ENCODE measurements at regions not wholly inside any gene's neighbourhood (a gene's known extent, or its start where the extent isn't known, plus 50 kb on each side); places are given as distances from the start of the nearest gene placed in this dataset.

DNA sequence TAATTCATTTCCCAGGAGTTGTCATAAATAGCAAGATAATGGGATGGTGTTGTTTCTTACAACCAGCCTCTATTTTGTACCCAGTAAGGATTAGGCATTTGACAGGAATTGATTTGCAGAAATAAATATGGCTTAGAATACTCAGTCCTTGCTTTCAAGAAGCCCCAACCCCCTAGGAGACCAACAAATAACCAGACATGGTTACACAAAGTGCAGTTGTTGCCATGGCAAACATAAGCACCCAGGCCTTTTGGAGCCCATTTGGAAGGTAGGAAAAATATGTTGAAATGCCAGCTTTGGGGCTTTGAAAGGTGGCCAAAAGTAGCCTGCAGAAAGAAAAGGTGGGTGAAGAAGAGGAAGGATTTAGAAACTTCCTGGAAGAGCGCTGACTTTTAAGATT lies 397.5 kb downstream of the CDC14C start:
- Histone ChIP-seq H3K4me1 (ENCODE audit: control insufficient read depth in 2 of 2, insufficient read depth in 2 of 2, low read length in 2 of 2) (no peaks in the 10 kb centered on the region), H3K4me3 (ENCODE audit: low read length in 2 of 2) (no peak overlapping the region), H3K9me3 (ENCODE audit: control insufficient read depth in 2 of 2, insufficient read depth in 1 of 2, low read length in 1 of 2) (no peaks in the 10 kb centered on the region), H3K27ac (ENCODE audit: low read depth in 1 of 2, low read length in 1 of 2) (no peak overlapping the region), H3K27me3 (ENCODE audit: control insufficient read depth in 2 of 2, insufficient read depth in 1 of 2, low read length in 1 of 2) (no peaks in the 10 kb centered on the region), H3K36me3 (ENCODE audit: control insufficient read depth in 2 of 2, insufficient read depth in 2 of 2, low read length in 1 of 2) (no peaks in the 10 kb centered on the region)
- no peak for DNase-seq (ENCODE audit: low read depth in 6 of 9, low spot score in 9 of 9)
- WGBS: 94% methylated on average over 1 of the region's 1 CpG

GRCh38 chr7:49322476-49322875 lies 398.1 kb downstream of the CDC14C start:
- no peaks in the 10 kb centered on the region for H3K36me3 ChIP-seq (ENCODE audit: control insufficient read depth in 2 of 2, insufficient read depth in 2 of 2, low read length in 1 of 2)
- no peaks in the 10 kb centered on the region for H3K27me3 ChIP-seq (ENCODE audit: control insufficient read depth in 2 of 2, insufficient read depth in 1 of 2, low read length in 1 of 2)
- H3K9me3 ChIP-seq (ENCODE audit: control insufficient read depth in 2 of 2, insufficient read depth in 1 of 2, low read length in 1 of 2): no peaks in the 10 kb centered on the region
- no peak overlapping the region for H3K27ac ChIP-seq (ENCODE audit: low read depth in 1 of 2, low read length in 1 of 2)
- H3K4me1 ChIP-seq (ENCODE audit: control insufficient read depth in 2 of 2, insufficient read depth in 2 of 2, low read length in 2 of 2): no peaks in the 10 kb centered on the region
- no peak overlapping the region for H3K4me3 ChIP-seq (ENCODE audit: low read length in 2 of 2)
- no peak for DNase-seq (ENCODE audit: low read depth in 6 of 9, low spot score in 9 of 9)

DNA sequence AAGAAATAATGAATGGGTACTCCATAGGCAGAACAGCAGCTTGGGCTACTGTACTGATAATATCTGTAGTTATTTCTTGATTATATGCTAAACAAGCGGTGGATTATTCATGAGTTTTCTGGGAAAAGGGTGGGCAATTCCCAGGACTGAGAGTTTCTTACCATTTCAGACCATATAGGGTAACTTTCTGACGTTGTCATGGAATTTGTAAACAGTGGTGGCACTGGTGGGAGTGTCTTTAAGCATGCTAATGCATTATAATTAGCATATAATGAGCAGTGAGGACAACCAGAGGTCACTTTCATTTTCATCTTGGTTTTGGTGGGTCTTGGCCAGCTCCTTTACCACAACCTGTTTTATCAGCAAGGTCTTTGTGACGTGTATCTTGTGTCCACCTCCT lies 399.7 kb downstream of the CDC14C start:
- Histone ChIP-seq H3K27ac (ENCODE audit: low read depth in 1 of 2, low read length in 1 of 2) (no peak overlapping the region), H3K4me1 (ENCODE audit: control insufficient read depth in 2 of 2, insufficient read depth in 2 of 2, low read length in 2 of 2) (no peaks in the 10 kb centered on the region), H3K27me3 (ENCODE audit: control insufficient read depth in 2 of 2, insufficient read depth in 1 of 2, low read length in 1 of 2) (no peaks in the 10 kb centered on the region), H3K4me3 (ENCODE audit: low read length in 2 of 2) (no peak overlapping the region), H3K36me3 (ENCODE audit: control insufficient read depth in 2 of 2, insufficient read depth in 2 of 2, low read length in 1 of 2) (no peaks in the 10 kb centered on the region), H3K9me3 (ENCODE audit: control insufficient read depth in 2 of 2, insufficient read depth in 1 of 2, low read length in 1 of 2) (no peaks in the 10 kb centered on the region)
- DNase-seq (ENCODE audit: low read depth in 6 of 9, low spot score in 9 of 9): no peak
- 75% methylated on average over 3 of the region's 3 CpGs for WGBS

- Histone ChIP-seq H3K4me1 (ENCODE audit: control insufficient read depth in 2 of 2, insufficient read depth in 2 of 2, low read length in 2 of 2) (no peaks in the 10 kb centered on the region), H3K9me3 (ENCODE audit: control insufficient read depth in 2 of 2, insufficient read depth in 1 of 2, low read length in 1 of 2) (no peaks in the 10 kb centered on the region), H3K27me3 (ENCODE audit: control insufficient read depth in 2 of 2, insufficient read depth in 1 of 2, low read length in 1 of 2) (no peaks in the 10 kb centered on the region), H3K4me3 (ENCODE audit: low read length in 2 of 2) (no peak overlapping the region), H3K36me3 (ENCODE audit: control insufficient read depth in 2 of 2, insufficient read depth in 2 of 2, low read length in 1 of 2) (no peaks in the 10 kb centered on the region), H3K27ac (ENCODE audit: low read depth in 1 of 2, low read length in 1 of 2) (no peak overlapping the region)
- DNase-seq (ENCODE audit: low read depth in 6 of 9, low spot score in 9 of 9): no peak
- 81% methylated on average over 1 of the region's 1 CpG for WGBS
Measured at GRCh38 chr7:49324707-49325106, 400.4 kb downstream of the CDC14C start.

DNA sequence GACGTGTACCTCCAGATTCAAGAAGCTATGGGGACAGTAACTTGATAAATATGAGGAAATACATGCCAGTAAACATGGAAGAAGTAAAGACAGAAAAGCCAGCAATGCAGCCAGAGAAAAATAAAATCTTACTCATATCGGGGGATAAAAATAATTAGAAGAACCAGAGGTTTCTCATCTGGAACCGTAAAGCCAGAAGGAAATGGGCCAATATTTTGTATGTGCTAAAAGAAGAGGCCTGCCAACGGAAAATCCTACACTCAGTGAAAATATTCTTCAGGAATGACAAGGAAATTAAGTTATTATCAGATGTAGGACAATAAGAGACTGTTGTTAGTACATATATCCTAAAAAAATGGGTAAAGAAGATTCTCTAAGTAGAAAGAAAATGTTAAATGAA lies 401.2 kb downstream of the CDC14C start:
- Histone ChIP-seq H3K4me1 (ENCODE audit: control insufficient read depth in 2 of 2, insufficient read depth in 2 of 2, low read length in 2 of 2) (no peaks in the 10 kb centered on the region), H3K36me3 (ENCODE audit: control insufficient read depth in 2 of 2, insufficient read depth in 2 of 2, low read length in 1 of 2) (no peaks in the 10 kb centered on the region), H3K27me3 (ENCODE audit: control insufficient read depth in 2 of 2, insufficient read depth in 1 of 2, low read length in 1 of 2) (no peaks in the 10 kb centered on the region), H3K9me3 (ENCODE audit: control insufficient read depth in 2 of 2, insufficient read depth in 1 of 2, low read length in 1 of 2) (no peaks in the 10 kb centered on the region), H3K4me3 (ENCODE audit: low read length in 2 of 2) (no peak overlapping the region), H3K27ac (ENCODE audit: low read depth in 1 of 2, low read length in 1 of 2) (no peak overlapping the region)
- WGBS: 91% methylated on average over 4 of the region's 4 CpGs
- no peak for DNase-seq (ENCODE audit: low read depth in 6 of 9, low spot score in 9 of 9)

DNA sequence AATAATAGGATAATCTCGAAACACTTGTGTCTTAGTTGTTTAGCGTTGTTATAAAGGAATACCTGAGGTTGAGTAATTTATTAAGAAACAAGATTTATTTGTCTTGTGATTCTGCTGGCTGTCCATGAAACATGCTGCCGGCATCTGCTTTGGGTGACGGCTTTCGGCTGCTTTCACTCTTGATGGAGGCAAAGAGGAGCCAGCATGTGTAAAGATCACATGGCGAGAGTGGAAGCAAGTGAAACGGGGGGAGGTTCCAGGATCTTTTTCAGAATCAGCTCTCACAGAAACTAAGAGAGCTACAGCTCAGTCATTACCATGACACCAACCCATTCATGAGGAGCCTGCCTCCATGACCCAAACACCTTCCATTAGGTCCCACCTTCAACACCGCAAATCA lies 402.8 kb downstream of the CDC14C start:
- no peaks in the 10 kb centered on the region for H3K9me3 ChIP-seq (ENCODE audit: control insufficient read depth in 2 of 2, insufficient read depth in 1 of 2, low read length in 1 of 2)
- H3K4me3 ChIP-seq (ENCODE audit: low read length in 2 of 2): no peak overlapping the region
- H3K36me3 ChIP-seq (ENCODE audit: control insufficient read depth in 2 of 2, insufficient read depth in 2 of 2, low read length in 1 of 2): no peaks in the 10 kb centered on the region
- WGBS: 95% methylated on average over 8 of the region's 8 CpGs
- H3K27ac ChIP-seq (ENCODE audit: low read depth in 1 of 2, low read length in 1 of 2): no peak overlapping the region
- no peak for DNase-seq (ENCODE audit: low read depth in 6 of 9, low spot score in 9 of 9)
- H3K27me3 ChIP-seq (ENCODE audit: control insufficient read depth in 2 of 2, insufficient read depth in 1 of 2, low read length in 1 of 2): no peaks in the 10 kb centered on the region
- no peaks in the 10 kb centered on the region for H3K4me1 ChIP-seq (ENCODE audit: control insufficient read depth in 2 of 2, insufficient read depth in 2 of 2, low read length in 2 of 2)

- H3K9me3 ChIP-seq (ENCODE audit: control insufficient read depth in 2 of 2, insufficient read depth in 1 of 2, low read length in 1 of 2): no peaks in the 10 kb centered on the region
- H3K36me3 ChIP-seq (ENCODE audit: control insufficient read depth in 2 of 2, insufficient read depth in 2 of 2, low read length in 1 of 2): no peaks in the 10 kb centered on the region
- no peak overlapping the region for H3K4me3 ChIP-seq (ENCODE audit: low read length in 2 of 2)
- H3K4me1 ChIP-seq (ENCODE audit: control insufficient read depth in 2 of 2, insufficient read depth in 2 of 2, low read length in 2 of 2): no peaks in the 10 kb centered on the region
- no peaks in the 10 kb centered on the region for H3K27me3 ChIP-seq (ENCODE audit: control insufficient read depth in 2 of 2, insufficient read depth in 1 of 2, low read length in 1 of 2)
- DNase-seq (ENCODE audit: low read depth in 6 of 9, low spot score in 9 of 9): no peak
- WGBS: 92% methylated on average over 4 of the region's 4 CpGs
- no peak overlapping the region for H3K27ac ChIP-seq (ENCODE audit: low read depth in 1 of 2, low read length in 1 of 2)
Measured at GRCh38 chr7:49333180-49333881, 409.0 kb downstream of the CDC14C start.

DNA sequence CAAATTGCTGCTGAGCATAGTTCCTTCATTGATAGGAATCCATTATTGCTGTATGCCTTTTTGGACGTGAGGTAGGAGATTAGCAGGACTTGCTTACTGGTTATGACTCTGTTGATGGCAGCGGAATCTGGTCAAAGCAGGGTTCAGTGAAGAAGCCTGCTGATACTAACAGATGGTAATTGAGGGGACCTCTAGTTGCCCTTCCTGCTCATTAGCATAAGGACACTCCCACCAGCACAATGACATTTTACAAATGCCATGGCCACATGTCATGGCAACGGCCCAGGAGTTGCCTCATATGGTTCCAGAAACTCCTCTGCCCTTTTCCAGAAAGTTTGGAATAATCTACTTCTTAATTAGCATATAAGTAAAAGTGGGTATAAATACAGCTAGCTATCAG lies 417.5 kb downstream of the CDC14C start:
- WGBS: 87% methylated on average over 3 of the region's 3 CpGs
- H3K36me3 ChIP-seq (ENCODE audit: control insufficient read depth in 2 of 2, insufficient read depth in 2 of 2, low read length in 1 of 2): no peaks in the 10 kb centered on the region
- no peaks in the 10 kb centered on the region for H3K27me3 ChIP-seq (ENCODE audit: control insufficient read depth in 2 of 2, insufficient read depth in 1 of 2, low read length in 1 of 2)
- H3K27ac ChIP-seq (ENCODE audit: low read depth in 1 of 2, low read length in 1 of 2): no peak overlapping the region
- H3K4me1 ChIP-seq (ENCODE audit: control insufficient read depth in 2 of 2, insufficient read depth in 2 of 2, low read length in 2 of 2): no peaks in the 10 kb centered on the region
- no peak for DNase-seq (ENCODE audit: low read depth in 6 of 9, low spot score in 9 of 9)
- H3K9me3 ChIP-seq (ENCODE audit: control insufficient read depth in 2 of 2, insufficient read depth in 1 of 2, low read length in 1 of 2): no peaks in the 10 kb centered on the region
- H3K4me3 ChIP-seq (ENCODE audit: low read length in 2 of 2): no peak overlapping the region

DNA sequence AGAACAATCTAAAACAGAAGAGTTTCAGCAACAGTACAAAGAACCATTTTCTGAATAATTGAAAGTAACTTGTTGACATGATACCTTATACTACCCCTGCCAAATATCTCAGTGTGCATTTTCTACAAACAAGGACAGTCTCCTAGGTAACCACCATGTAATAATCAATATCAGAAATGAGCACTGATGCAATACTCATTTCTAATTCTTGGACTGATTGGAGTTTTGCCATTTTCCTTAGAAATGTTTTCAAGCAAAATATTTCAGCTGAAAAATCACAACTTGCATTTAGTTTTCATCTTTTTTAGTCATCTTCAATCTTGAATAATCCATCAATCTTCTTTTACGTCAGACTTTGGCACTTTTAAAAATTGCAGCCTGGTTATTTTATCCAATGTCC lies 420.2 kb downstream of the CDC14C start:
- Histone ChIP-seq H3K36me3 (ENCODE audit: control insufficient read depth in 2 of 2, insufficient read depth in 2 of 2, low read length in 1 of 2) (no peaks in the 10 kb centered on the region), H3K27ac (ENCODE audit: low read depth in 1 of 2, low read length in 1 of 2) (no peak overlapping the region), H3K27me3 (ENCODE audit: control insufficient read depth in 2 of 2, insufficient read depth in 1 of 2, low read length in 1 of 2) (no peaks in the 10 kb centered on the region), H3K4me1 (ENCODE audit: control insufficient read depth in 2 of 2, insufficient read depth in 2 of 2, low read length in 2 of 2) (no peaks in the 10 kb centered on the region), H3K4me3 (ENCODE audit: low read length in 2 of 2) (no peak overlapping the region), H3K9me3 (ENCODE audit: control insufficient read depth in 2 of 2, insufficient read depth in 1 of 2, low read length in 1 of 2) (no peaks in the 10 kb centered on the region)
- WGBS: 89% methylated on average over 1 of the region's 1 CpG
- no peak for DNase-seq (ENCODE audit: low read depth in 6 of 9, low spot score in 9 of 9)

Data from thymus (tissue), 11 donors.